HG03066 (cell line): ENCODE measurements at regions not wholly inside any gene's neighbourhood (a gene's known extent, or its start where the extent isn't known, plus 50 kb on each side); places are given as distances from the start of the nearest gene placed in this dataset.

Source experiments
- ATAC-seq: cut with Tn5 transposase; IDR thresholded peaks from one replicate; pipeline ENCODE4 v1.9.1; 2021; ENCODE audit warnings: low read depth; ENCODE audit not compliant: unreplicated experiment

- ATAC-seq, result no peak
Measured at GRCh38 chr1:199138061-199138460, 499.2 kb downstream of the PTPRC start.

GRCh38 chr1:199149591-199149990, 510.8 kb downstream of the PTPRC start:
- no peak for ATAC-seq

GRCh38 chr1:199150756-199151155, 511.9 kb downstream of the PTPRC start:
- ATAC-seq, result no peak

- peak; percentile 71 for ATAC-seq
Measured at GRCh38 chr1:199151634-199152425, 513.0 kb downstream of the PTPRC start.

- ATAC-seq, result no peak
Measured at GRCh38 chr1:199152676-199153075, 513.8 kb downstream of the PTPRC start.

GRCh38 chr1:199155166-199156019, 516.6 kb downstream of the PTPRC start:
- ATAC-seq, result no peak

- no peak for ATAC-seq
Measured at GRCh38 chr1:199157494-199157893, 518.7 kb downstream of the PTPRC start.

GRCh38 chr1:199160521-199161318, 521.9 kb downstream of the PTPRC start:
- ATAC-seq, result no peak

- no peak for ATAC-seq
Measured at GRCh38 chr1:199161319-199161680, 522.5 kb downstream of the PTPRC start.

GRCh38 chr1:199161766-199162303, 523.0 kb downstream of the PTPRC start:
- ATAC-seq, result no peak

- no peak for ATAC-seq
Measured at GRCh38 chr1:199163267-199163666, 524.4 kb downstream of the PTPRC start.

GRCh38 chr1:199163670-199164069, 524.8 kb downstream of the PTPRC start:
- ATAC-seq, result no peak

GRCh38 chr1:199167460-199167859, 528.6 kb downstream of the PTPRC start:
- no peak for ATAC-seq

GRCh38 chr1:199168888-199169585, 530.2 kb downstream of the PTPRC start:
- no peak for ATAC-seq

- no peak for ATAC-seq
Measured at GRCh38 chr1:199170711-199171110, 531.9 kb downstream of the PTPRC start.

- ATAC-seq, result no peak
Measured at GRCh38 chr1:199172171-199173124, 533.6 kb downstream of the PTPRC start.

GRCh38 chr1:199173356-199173755, 534.5 kb downstream of the PTPRC start:
- peak; percentile 88 for ATAC-seq

- no peak for ATAC-seq
Measured at GRCh38 chr1:199174336-199174735, 535.5 kb downstream of the PTPRC start.

GRCh38 chr1:199176713-199177112, 537.9 kb downstream of the PTPRC start:
- no peak for ATAC-seq
